Right lobe of liver (tissue), 4 donors: ENCODE measurements at regions not wholly inside any gene's neighbourhood (a gene's known extent, or its start where the extent isn't known, plus 50 kb on each side); places are given as distances from the start of the nearest gene placed in this dataset.

ENCODE experiments used
- CTCF ChIP-seq, 4 donors: fragments of 200-600 bp in 3 of 4; fragments of 450-650 bp in 1 of 4; IDR thresholded peaks; one replicate each; pipeline versions ENCODE4 v1.5.1 to v1.8.0; 2016 to 2022; ENCODE audit warnings: antibody characterized with exemption in 4 of 4, mild to moderate bottlenecking in 2 of 4
- POLR2A ChIP-seq: fragments of 450-650 bp; IDR thresholded peaks from one replicate; pipeline ENCODE4 v1.6.1; 2017; ENCODE audit warnings: antibody characterized with exemption, mild to moderate bottlenecking
- donor health status: DM: no; HTN: no; CAD: no.
- donor health status: DM: no; HTN: no; CAD: no.
- donor health status: DM: no; HTN: yes; CAD: no.

GRCh38 chr3:67875338-67875737, 220.9 kb upstream of the SUCLG2 start:
- no peak for TF ChIP-seq CTCF (IDR thresholded peaks at IDR 0.05)
- no peak for TF ChIP-seq POLR2A
